GM06990 (cell line): ENCODE measurements at regions not wholly inside any gene's neighbourhood (a gene's known extent, or its start where the extent isn't known, plus 50 kb on each side); places are given as distances from the start of the nearest gene placed in this dataset.

ENCODE experiments used
- DNase-seq: peaks from one replicate; pipeline ENCODE4 v3.0.0-alpha.2; 2011; ENCODE audit not compliant: insufficient read length; ENCODE audit errors: extremely low read depth
- H3K27me3 ChIP-seq: replicated peaks from 2 replicates; pipeline ENCODE4 v1.6.0; 2011; ENCODE audit warnings: low read length; ENCODE audit not compliant: control insufficient read depth, insufficient read depth
- H3K36me3 ChIP-seq: 2 replicates; pipeline ENCODE4 v1.5.1; 2011; ENCODE audit warnings: low read length; ENCODE audit not compliant: control insufficient read depth, insufficient read depth
- H3K4me3 ChIP-seq: replicated peaks from 2 replicates; pipeline ENCODE4 v1.5.1; 2011; ENCODE audit warnings: low read depth, mild to moderate bottlenecking, control low read depth, low read length
- CTCF ChIP-seq: IDR thresholded peaks from 2 replicates; pipeline ENCODE4 v1.5.1; 2011; ENCODE audit warnings: low read length, control low read depth, mild to moderate bottlenecking, inconsistent platforms; ENCODE audit not compliant: insufficient read depth, poor library complexity, severe bottlenecking

DNA sequence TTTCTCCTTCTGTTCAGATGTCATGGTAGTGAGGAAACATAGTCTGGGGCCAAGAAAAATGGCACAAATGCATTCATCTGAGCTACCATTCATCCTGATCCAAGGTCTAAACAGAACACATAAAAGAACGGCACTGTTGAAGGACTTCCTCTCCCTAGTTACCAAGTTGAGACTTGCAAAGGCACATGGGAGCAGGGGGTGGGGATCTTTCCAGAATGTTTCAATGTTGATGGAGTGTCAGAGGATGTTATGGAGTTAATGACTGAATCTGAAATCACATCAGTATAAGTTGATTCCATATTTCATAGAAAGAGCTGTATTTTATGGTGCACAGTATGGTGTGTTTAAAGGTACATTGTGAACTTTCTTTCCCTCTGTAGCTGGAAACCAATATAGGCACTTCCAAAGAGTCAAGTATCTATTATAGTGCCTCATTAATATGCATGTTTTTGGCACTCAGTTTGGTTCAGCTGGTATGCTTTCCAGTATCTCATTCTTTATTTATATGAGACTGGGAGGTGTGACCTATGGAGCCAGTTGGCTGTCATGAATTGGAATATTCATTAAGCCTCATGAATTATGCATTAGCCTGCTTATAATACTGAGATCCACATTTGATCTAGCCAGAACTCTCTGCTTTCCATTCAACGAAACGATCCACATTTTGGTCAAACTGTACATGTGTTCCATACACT is 603.0 kb downstream of the NR2F1-AS1 start:
- no peaks in the 10 kb centered on the region for H3K27me3 ChIP-seq
- H3K36me3 ChIP-seq = no peaks in the 10 kb centered on the region
- no peak for TF ChIP-seq CTCF
- no peak overlapping the region for H3K4me3 ChIP-seq
- no peak for DNase-seq

- no peak for DNase-seq
- Histone ChIP-seq H3K4me3 (no peak overlapping the region), H3K36me3 (no peaks in the 10 kb centered on the region), H3K27me3 (no peaks in the 10 kb centered on the region)
- no peak for TF ChIP-seq CTCF
These were observed 604.9 kb downstream of the NR2F1-AS1 start for GRCh38 chr5:92976156-92976555.

GRCh38 chr5:92969781-92970237 is 611.2 kb downstream of the NR2F1-AS1 start:
- H3K4me3 ChIP-seq = no peak overlapping the region
- no peak for TF ChIP-seq CTCF
- H3K36me3 ChIP-seq = no peaks in the 10 kb centered on the region
- H3K27me3 ChIP-seq = no peaks in the 10 kb centered on the region
- no peak for DNase-seq

GRCh38 chr5:92969191-92969780 is 611.7 kb downstream of the NR2F1-AS1 start:
- H3K36me3 ChIP-seq = no peaks in the 10 kb centered on the region
- TF ChIP-seq CTCF = no peak
- no peak for DNase-seq
- no peaks in the 10 kb centered on the region for H3K27me3 ChIP-seq
- H3K4me3 ChIP-seq = no peak overlapping the region

- DNase-seq = no peak
- Histone ChIP-seq H3K4me3 (no peak overlapping the region), H3K36me3 (no peaks in the 10 kb centered on the region), H3K27me3 (no peaks in the 10 kb centered on the region)
- TF ChIP-seq CTCF = no peak
These were observed 617.2 kb downstream of the NR2F1-AS1 start for GRCh38 chr5:92963800-92964199.
